Endodermal cell (in vitro differentiated cells): ENCODE measurements at regions not wholly inside any gene's neighbourhood (a gene's known extent, or its start where the extent isn't known, plus 50 kb on each side); places are given as distances from the start of the nearest gene placed in this dataset.

Source experiments
- DNase-seq: peaks from one replicate; pipeline ENCODE4 v3.0.0-alpha.2; 2017
- H3K27ac ChIP-seq: 2 replicates; pipeline ENCODE4 v1.5.1; 2013; ENCODE audit warnings: mild to moderate bottlenecking, low read depth, low read length, moderate library complexity
- H3K27me3 ChIP-seq: 2 replicates; pipeline ENCODE4 v1.6.1; 2013; ENCODE audit warnings: mild to moderate bottlenecking, low read length, moderate library complexity; ENCODE audit not compliant: insufficient read depth, control insufficient read depth, poor library complexity, severe bottlenecking
- H3K36me3 ChIP-seq: 2 replicates; pipeline ENCODE4 v1.7.0; 2013; ENCODE audit warnings: mild to moderate bottlenecking, low read length, moderate library complexity; ENCODE audit not compliant: control insufficient read depth, insufficient read depth
- H3K4me1 ChIP-seq: one replicate; pipeline ENCODE4 v1.7.0; 2013; ENCODE audit warnings: low read length; ENCODE audit not compliant: control insufficient read depth, insufficient read depth
- H3K4me3 ChIP-seq: 2 replicates; pipeline ENCODE4 v1.5.1; 2013; ENCODE audit warnings: mild to moderate bottlenecking, low read length, moderate library complexity
- H3K9ac ChIP-seq: 2 replicates; pipeline ENCODE4 v1.6.1; 2013; ENCODE audit warnings: mild to moderate bottlenecking, low read length, moderate library complexity; ENCODE audit not compliant: poor library complexity, severe bottlenecking; ENCODE audit errors: extremely low read depth
- H3K9me3 ChIP-seq: 2 replicates; pipeline ENCODE4 v1.6.1; 2013; ENCODE audit warnings: mild to moderate bottlenecking, low read length, moderate library complexity; ENCODE audit not compliant: control insufficient read depth
- H3K27ac Mint-ChIP-seq: 2 replicates; pipeline ENCODE4 v1.8.0; 2020; ENCODE audit warnings: mixed read lengths
- H3K27me3 Mint-ChIP-seq: 2 replicates; pipeline ENCODE4 v1.8.0; 2021; ENCODE audit warnings: mild to moderate bottlenecking, mixed read lengths; ENCODE audit not compliant: insufficient read depth
- H3K36me3 Mint-ChIP-seq: 2 replicates; pipeline ENCODE4 v1.8.0; 2020; ENCODE audit warnings: low read depth, mixed read lengths
- H3K4me1 Mint-ChIP-seq: 2 replicates; pipeline ENCODE4 v1.8.0; 2020; ENCODE audit warnings: mixed read lengths
- H3K4me3 Mint-ChIP-seq: 2 replicates; pipeline ENCODE4 v1.8.0; 2020; ENCODE audit warnings: mild to moderate bottlenecking, moderate library complexity, mixed read lengths
- H3K9me3 Mint-ChIP-seq: 2 replicates; pipeline ENCODE4 v1.8.0; 2020; ENCODE audit warnings: mild to moderate bottlenecking, mixed read lengths
- CTCF ChIP-seq: fragments of 200-600 bp; sonication (generic); conservative IDR thresholded peaks from 2 replicates; pipeline ENCODE4 v1.5.0; 2021; ENCODE audit warnings: antibody characterized with exemption, mild to moderate bottlenecking
- WGBS, 2 experiments: methylation state at CpG; one replicate each; pipeline versions ENCODE4 v1.1.5 to v1.1.7; 2013; ENCODE audit warnings: missing lambda C conversion rate in 2 of 2, mixed read lengths in 1 of 2; ENCODE audit not compliant: insufficient coverage in 1 of 2, insufficient read length in 1 of 2; 5-methylcytosine and 5-hydroxymethylcytosine counted together

GRCh38 chr2:222017252-222017850 is 281.4 kb downstream of the PAX3 start:
- H3K27me3 Mint-ChIP-seq, result peaks cover 50% of the 10 kb centered on the region
- H3K4me3 Mint-ChIP-seq, result no peak overlapping the region
- no peak overlapping the region for H3K4me3 ChIP-seq
- no peak overlapping the region for H3K27ac Mint-ChIP-seq
- H3K27me3 ChIP-seq, result peaks cover 68% of the 10 kb centered on the region
- DNase-seq, result no peak
- H3K27ac ChIP-seq, result no peak overlapping the region
- no peaks in the 10 kb centered on the region for H3K4me1 ChIP-seq
- 94 to 99% methylated on average over 2 to 4 of the region's 4 CpGs for WGBS, 2 experiments
- TF ChIP-seq CTCF, result no peak
- no peaks in the 10 kb centered on the region for H3K9me3 ChIP-seq
- H3K36me3 Mint-ChIP-seq, result no peaks in the 10 kb centered on the region
- no peak overlapping the region for H3K9ac ChIP-seq
- no peaks in the 10 kb centered on the region for H3K9me3 Mint-ChIP-seq
- H3K4me1 Mint-ChIP-seq, result peaks cover 15% of the 10 kb centered on the region
- H3K36me3 ChIP-seq, result no peaks in the 10 kb centered on the region

GRCh38 chr2:222013889-222014288 is 284.9 kb downstream of the PAX3 start:
- Histone ChIP-seq H3K4me1 (no peaks in the 10 kb centered on the region), H3K36me3 (no peaks in the 10 kb centered on the region), H3K27ac (no peak overlapping the region), H3K4me3 (no peak overlapping the region), H3K9ac (no peak overlapping the region), H3K27me3 (peaks cover 70% of the 10 kb centered on the region), H3K9me3 (no peaks in the 10 kb centered on the region)
- H3K36me3 Mint-ChIP-seq, result no peaks in the 10 kb centered on the region
- H3K27ac Mint-ChIP-seq, result no peak overlapping the region
- H3K9me3 Mint-ChIP-seq, result no peaks in the 10 kb centered on the region
- peaks cover 20% of the 10 kb centered on the region for H3K4me1 Mint-ChIP-seq
- H3K27me3 Mint-ChIP-seq, result peaks cover 29% of the 10 kb centered on the region
- DNase-seq, result no peak
- 81% methylated on average over 3 of the region's 3 CpGs; no CpG with 5 or more reads in 1 of the 2 experiments for WGBS, 2 experiments
- no peak for TF ChIP-seq CTCF
- no peak overlapping the region for H3K4me3 Mint-ChIP-seq

- Histone ChIP-seq H3K27ac (no peak overlapping the region), H3K36me3 (no peaks in the 10 kb centered on the region), H3K4me3 (no peak overlapping the region), H3K9me3 (no peaks in the 10 kb centered on the region), H3K27me3 (no peaks in the 10 kb centered on the region), H3K9ac (no peak overlapping the region), H3K4me1 (no peaks in the 10 kb centered on the region)
- Mint-ChIP-seq H3K4me3 (no peak overlapping the region), H3K27me3 (peaks cover 3% of the 10 kb centered on the region), H3K4me1 (no peaks in the 10 kb centered on the region), H3K27ac (no peak overlapping the region), H3K9me3 (peaks cover 3% of the 10 kb centered on the region), H3K36me3 (no peaks in the 10 kb centered on the region)
- DNase-seq, result no peak
- TF ChIP-seq CTCF, result no peak
- 82 to 97% methylated on average over 3 of the region's 3 CpGs for WGBS, 2 experiments
Measured at GRCh38 chr2:222000326-222000725, 298.5 kb downstream of the PAX3 start.
